ENCODE measurements at regions not wholly inside any gene's neighbourhood (a gene's known extent, or its start where the extent isn't known, plus 50 kb on each side); places are given as distances from the start of the nearest gene placed in this dataset.
"Not testable (repeated sequence)": the region's sequence is repeated elsewhere in the genome, so short reads cannot be mapped to it uniquely, and the experiment has no call there.

- H3K27ac Mint-ChIP-seq, result no peak overlapping the region
- no peaks in the 10 kb centered on the region for H3K9me3 ChIP-seq (ENCODE audit: low read length)
- no peaks in the 10 kb centered on the region for H3K4me1 Mint-ChIP-seq
- H3K9me3 Mint-ChIP-seq, result peaks cover 0 to 5% (median 0%) of the 10 kb centered on the region in 5 donors
- ChIA-PET POLR2A (no interaction called here), CTCF (no interaction called here)
- no peaks in the 10 kb centered on the region for H3K4me1 ChIP-seq (ENCODE audit: insufficient read depth, low read length)
- no peak overlapping the region for H3K27ac ChIP-seq (ENCODE audit: low read depth, low read length)
- H3K27me3 Mint-ChIP-seq, result peaks cover under 1 to 3% of the 10 kb centered on the region in 2 donors
- H3K4me3 Mint-ChIP-seq, result no peak overlapping the region
- no peaks in the 10 kb centered on the region for H3K36me3 ChIP-seq (ENCODE audit: insufficient read depth, low read length)
- H3K4me3 ChIP-seq (ENCODE audit: low read length), result no peak overlapping the region
- no peaks in the 10 kb centered on the region for H3K27me3 ChIP-seq (ENCODE audit: insufficient read depth, low read length, poor library complexity, severe bottlenecking)
- no peak for DNase-seq
- no peaks in the 10 kb centered on the region for H3K36me3 Mint-ChIP-seq
Observed at GRCh38 chr3:3433711-3434110, 254.2 kb upstream of the CRBN start.

GRCh38 chr3:3429841-3430240, 250.3 kb upstream of the CRBN start:
- ChIA-PET CTCF (no interaction called here), POLR2A (no interaction called here)
- Histone ChIP-seq H3K9me3 (ENCODE audit: low read length) (no peaks in the 10 kb centered on the region), H3K27ac (ENCODE audit: low read depth, low read length) (no peak overlapping the region), H3K36me3 (ENCODE audit: insufficient read depth, low read length) (no peaks in the 10 kb centered on the region), H3K4me3 (ENCODE audit: low read length) (no peak overlapping the region), H3K27me3 (ENCODE audit: insufficient read depth, low read length, poor library complexity, severe bottlenecking) (no peaks in the 10 kb centered on the region), H3K4me1 (ENCODE audit: insufficient read depth, low read length) (no peaks in the 10 kb centered on the region)
- no peaks in the 10 kb centered on the region for H3K4me1 Mint-ChIP-seq
- no peaks in the 10 kb centered on the region for H3K36me3 Mint-ChIP-seq
- H3K9me3 Mint-ChIP-seq, result peaks cover 0 to 15% (median 0%) of the 10 kb centered on the region in 5 donors
- H3K27ac Mint-ChIP-seq, result no peak overlapping the region
- no peak overlapping the region for H3K4me3 Mint-ChIP-seq
- peaks cover 0 to 2% of the 10 kb centered on the region in 2 donors for H3K27me3 Mint-ChIP-seq
- no peak for DNase-seq

GRCh38 chr3:3407707-3408106, 228.2 kb upstream of the CRBN start:
- H3K36me3 Mint-ChIP-seq; H3K4me1 ChIP-seq (ENCODE audit: insufficient read depth, low read length); H3K4me3 Mint-ChIP-seq; DNase-seq; H3K27me3 Mint-ChIP-seq; POLR2A ChIA-PET; H3K27ac Mint-ChIP-seq; H3K4me3 ChIP-seq (ENCODE audit: low read length); CTCF ChIA-PET; H3K27ac ChIP-seq (ENCODE audit: low read depth, low read length); H3K4me1 Mint-ChIP-seq; H3K9me3 ChIP-seq (ENCODE audit: low read length); H3K27me3 ChIP-seq (ENCODE audit: insufficient read depth, low read length, poor library complexity, severe bottlenecking); H3K36me3 ChIP-seq (ENCODE audit: insufficient read depth, low read length): not testable (repeated sequence)
- H3K9me3 Mint-ChIP-seq, result peaks cover 8 to 27% (median 12%) of the 10 kb centered on the region in 5 donors

- H3K27me3 ChIP-seq (ENCODE audit: insufficient read depth, low read length, poor library complexity, severe bottlenecking), result no peaks in the 10 kb centered on the region
- ChIA-PET POLR2A (no interaction called here), CTCF (no interaction called here)
- H3K27ac ChIP-seq (ENCODE audit: low read depth, low read length), result no peak overlapping the region
- Mint-ChIP-seq H3K9me3 (peaks cover 8 to 24% (median 11%) of the 10 kb centered on the region in 5 donors), H3K27me3 (peaks cover 0 to 1% of the 10 kb centered on the region in 2 donors), H3K4me3 (no peak overlapping the region), H3K4me1 (no peaks in the 10 kb centered on the region), H3K27ac (no peak overlapping the region), H3K36me3 (peaks cover 0 to 2% (median 0%) of the 10 kb centered on the region in 3 donors)
- no peaks in the 10 kb centered on the region for H3K4me1 ChIP-seq (ENCODE audit: insufficient read depth, low read length)
- H3K9me3 ChIP-seq (ENCODE audit: low read length), result no peaks in the 10 kb centered on the region
- no peak for DNase-seq
- H3K4me3 ChIP-seq (ENCODE audit: low read length), result no peak overlapping the region
- no peaks in the 10 kb centered on the region for H3K36me3 ChIP-seq (ENCODE audit: insufficient read depth, low read length)
Observed at GRCh38 chr3:3405131-3405530, 225.6 kb upstream of the CRBN start.

DNA sequence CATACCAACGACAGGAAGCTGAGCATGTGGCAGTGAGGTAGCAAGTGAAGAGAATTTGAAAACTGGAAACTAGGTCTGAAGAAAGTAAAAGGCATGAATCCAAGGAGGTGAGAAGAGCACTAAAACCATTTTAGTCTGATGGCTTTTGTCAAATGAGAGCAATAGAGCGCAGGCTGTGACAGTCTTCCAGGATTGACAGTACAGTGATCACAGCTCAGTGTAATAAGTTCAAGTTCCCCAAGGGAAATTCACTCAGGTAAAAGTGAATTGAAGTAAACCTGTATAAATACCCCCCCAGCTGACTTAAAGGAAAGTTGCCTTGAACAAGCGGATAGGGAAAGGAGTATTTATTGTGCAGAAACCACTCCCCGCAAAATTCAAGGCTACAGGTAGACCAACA, 224.2 kb upstream of the CRBN start:
- Mint-ChIP-seq H3K9me3 (peaks cover 8 to 28% (median 17%) of the 10 kb centered on the region in 5 donors), H3K4me1 (no peaks in the 10 kb centered on the region), H3K27me3 (peaks cover 0 to 1% of the 10 kb centered on the region in 2 donors), H3K27ac (no peak overlapping the region), H3K4me3 (no peak overlapping the region), H3K36me3 (peaks cover 0 to 2% (median 0%) of the 10 kb centered on the region in 3 donors)
- no peak for DNase-seq
- no peaks in the 10 kb centered on the region for H3K9me3 ChIP-seq (ENCODE audit: low read length)
- ChIA-PET CTCF (no interaction called here), POLR2A (no interaction called here)
- no peaks in the 10 kb centered on the region for H3K27me3 ChIP-seq (ENCODE audit: insufficient read depth, low read length, poor library complexity, severe bottlenecking)
- H3K4me1 ChIP-seq (ENCODE audit: insufficient read depth, low read length), result no peaks in the 10 kb centered on the region
- no peak overlapping the region for H3K4me3 ChIP-seq (ENCODE audit: low read length)
- no peak overlapping the region for H3K27ac ChIP-seq (ENCODE audit: low read depth, low read length)
- no peaks in the 10 kb centered on the region for H3K36me3 ChIP-seq (ENCODE audit: insufficient read depth, low read length)

- DNase-seq, result no peak
- Mint-ChIP-seq H3K9me3 (peaks cover 0 to 21% (median 2%) of the 10 kb centered on the region in 5 donors), H3K4me3 (no peak overlapping the region), H3K27me3 (no peaks in the 10 kb centered on the region), H3K27ac (no peak overlapping the region), H3K4me1 (no peaks in the 10 kb centered on the region), H3K36me3 (no peaks in the 10 kb centered on the region)
- no peak overlapping the region for H3K27ac ChIP-seq (ENCODE audit: low read depth, low read length)
- no peaks in the 10 kb centered on the region for H3K36me3 ChIP-seq (ENCODE audit: insufficient read depth, low read length)
- H3K27me3 ChIP-seq (ENCODE audit: insufficient read depth, low read length, poor library complexity, severe bottlenecking), result no peaks in the 10 kb centered on the region
- POLR2A ChIA-PET, result no interaction called here
- H3K9me3 ChIP-seq (ENCODE audit: low read length), result no peaks in the 10 kb centered on the region
- CTCF ChIA-PET, result no interaction called here
- no peaks in the 10 kb centered on the region for H3K4me1 ChIP-seq (ENCODE audit: insufficient read depth, low read length)
- no peak overlapping the region for H3K4me3 ChIP-seq (ENCODE audit: low read length)
Observed at GRCh38 chr3:3392946-3393345, 213.5 kb upstream of the CRBN start.

GRCh38 chr3:3383461-3383860, 204.0 kb upstream of the CRBN start:
- Mint-ChIP-seq H3K36me3 (peaks cover 0 to 4% (median 0%) of the 10 kb centered on the region in 3 donors), H3K27ac (no peak overlapping the region), H3K4me3 (no peak overlapping the region), H3K27me3 (peaks cover 0 to 3% of the 10 kb centered on the region in 2 donors), H3K4me1 (no peaks in the 10 kb centered on the region), H3K9me3 (peaks cover 0 to 8% (median 2%) of the 10 kb centered on the region in 5 donors)
- CTCF ChIA-PET, result no interaction called here
- POLR2A ChIA-PET, result no interaction called here
- Histone ChIP-seq H3K4me1 (ENCODE audit: insufficient read depth, low read length) (no peaks in the 10 kb centered on the region), H3K27ac (ENCODE audit: low read depth, low read length) (no peak overlapping the region), H3K4me3 (ENCODE audit: low read length) (no peak overlapping the region), H3K36me3 (ENCODE audit: insufficient read depth, low read length) (no peaks in the 10 kb centered on the region), H3K9me3 (ENCODE audit: low read length) (no peaks in the 10 kb centered on the region), H3K27me3 (ENCODE audit: insufficient read depth, low read length, poor library complexity, severe bottlenecking) (no peaks in the 10 kb centered on the region)
- no peak for DNase-seq

- H3K4me3 Mint-ChIP-seq, result no peak overlapping the region
- ChIA-PET CTCF (no interaction called here), POLR2A (no interaction called here)
- peaks cover 0 to 22% (median 14%) of the 10 kb centered on the region in 5 donors for H3K9me3 Mint-ChIP-seq
- H3K27ac ChIP-seq (ENCODE audit: low read depth, low read length), result no peak overlapping the region
- no peak for DNase-seq
- no peaks in the 10 kb centered on the region for H3K36me3 Mint-ChIP-seq
- no peaks in the 10 kb centered on the region for H3K4me1 Mint-ChIP-seq
- no peaks in the 10 kb centered on the region for H3K27me3 ChIP-seq (ENCODE audit: insufficient read depth, low read length, poor library complexity, severe bottlenecking)
- no peaks in the 10 kb centered on the region for H3K4me1 ChIP-seq (ENCODE audit: insufficient read depth, low read length)
- H3K36me3 ChIP-seq (ENCODE audit: insufficient read depth, low read length), result no peaks in the 10 kb centered on the region
- no peak overlapping the region for H3K27ac Mint-ChIP-seq
- H3K27me3 Mint-ChIP-seq, result no peaks in the 10 kb centered on the region
- no peaks in the 10 kb centered on the region for H3K9me3 ChIP-seq (ENCODE audit: low read length)
- H3K4me3 ChIP-seq (ENCODE audit: low read length), result no peak overlapping the region
Observed at GRCh38 chr3:3372210-3372777, 192.8 kb upstream of the CRBN start.

- no peak overlapping the region for H3K27ac Mint-ChIP-seq
Observed at GRCh38 chr3:3368306-3368705, 188.8 kb upstream of the CRBN start.

More at GRCh38 chr3:3368306-3368705, 188.8 kb upstream of the CRBN start:
- Mint-ChIP-seq H3K9me3 (peaks cover 0 to 6% (median 0%) of the 10 kb centered on the region in 5 donors), H3K4me1 (no peaks in the 10 kb centered on the region), H3K36me3 (no peaks in the 10 kb centered on the region), H3K4me3 (no peak overlapping the region), H3K27me3 (no peaks in the 10 kb centered on the region)
- Histone ChIP-seq H3K27ac (ENCODE audit: low read depth, low read length) (no peak overlapping the region), H3K4me3 (ENCODE audit: low read length) (no peak overlapping the region), H3K9me3 (ENCODE audit: low read length) (no peaks in the 10 kb centered on the region), H3K27me3 (ENCODE audit: insufficient read depth, low read length, poor library complexity, severe bottlenecking) (no peaks in the 10 kb centered on the region), H3K36me3 (ENCODE audit: insufficient read depth, low read length) (no peaks in the 10 kb centered on the region), H3K4me1 (ENCODE audit: insufficient read depth, low read length) (no peaks in the 10 kb centered on the region)
- POLR2A ChIA-PET, result no interaction called here
- CTCF ChIA-PET, result no interaction called here
- no peak for DNase-seq
